Thyroid gland (tissue), 4 donors: ENCODE measurements at regions not wholly inside any gene's neighbourhood (a gene's known extent, or its start where the extent isn't known, plus 50 kb on each side); places are given as distances from the start of the nearest gene placed in this dataset.

Source experiments
- DNase-seq, 2 donors: peaks; one replicate each; pipeline ENCODE4 v3.0.0-alpha.2; 2019
- H3K27ac ChIP-seq, 3 donors: fragments of 200-600 bp; sonication (generic); 1 replicate in 2 of 3; 2 replicates in 1 of 3; pipeline ENCODE4 v1.5.1; 2016 to 2019; ENCODE audit warnings: mild to moderate bottlenecking in 1 of 3, moderate library complexity in 1 of 3
- H3K27me3 ChIP-seq: fragments of 200-600 bp; sonication (generic); one replicate; pipeline ENCODE4 v1.5.1; 2019
- H3K36me3 ChIP-seq, 2 donors: fragments of 200-600 bp; sonication (generic); one replicate each; pipeline ENCODE4 v1.5.1; 2016 to 2019
- H3K4me1 ChIP-seq, 2 donors: fragments of 200-600 bp; sonication (generic); one replicate each; pipeline ENCODE4 v1.5.1; 2017 to 2019
- H3K4me3 ChIP-seq, 3 donors: fragments of 200-600 bp; sonication (generic); replicated peaks in 1 of 3; 1 replicate in 2 of 3; 2 replicates in 1 of 3; pipeline ENCODE4 v1.5.1; 2016; ENCODE audit warnings: mild to moderate bottlenecking in 1 of 3
- H3K9me3 ChIP-seq: fragments of 200-600 bp; sonication (generic); one replicate; pipeline ENCODE4 v1.5.1; 2017
- POLR2A ChIP-seq, 2 donors: fragments of 450-650 bp; IDR thresholded peaks; one replicate each; pipeline ENCODE4 v1.6.1; 2017; ENCODE audit warnings: antibody characterized with exemption in 2 of 2, mild to moderate bottlenecking in 2 of 2, moderate library complexity in 1 of 2
- WGBS, 2 donors: methylation state at CpG; one replicate each; pipeline ENCODE4 v1.1.5; 2017; 5-methylcytosine and 5-hydroxymethylcytosine counted together
- intact Hi-C: fragments of 100-400 bp; cut with DNase I; formaldehyde crosslinking; loops from one replicate; pipeline ENCODE4 v1.15.1; 2023
- TF ChIP-seq, protein P1 (sequence below), 6 experiments: fragments of 200-600 bp in 3 of 6; fragments of 450-650 bp in 3 of 6; sonication (generic) in 3 of 6; IDR thresholded peaks; one replicate each; pipeline ENCODE4 v1.5.1; 2016 to 2019; ENCODE audit warnings: antibody characterized with exemption in 6 of 6, mild to moderate bottlenecking in 2 of 6, inconsistent platforms in 1 of 6, moderate library complexity in 1 of 6

DNA sequence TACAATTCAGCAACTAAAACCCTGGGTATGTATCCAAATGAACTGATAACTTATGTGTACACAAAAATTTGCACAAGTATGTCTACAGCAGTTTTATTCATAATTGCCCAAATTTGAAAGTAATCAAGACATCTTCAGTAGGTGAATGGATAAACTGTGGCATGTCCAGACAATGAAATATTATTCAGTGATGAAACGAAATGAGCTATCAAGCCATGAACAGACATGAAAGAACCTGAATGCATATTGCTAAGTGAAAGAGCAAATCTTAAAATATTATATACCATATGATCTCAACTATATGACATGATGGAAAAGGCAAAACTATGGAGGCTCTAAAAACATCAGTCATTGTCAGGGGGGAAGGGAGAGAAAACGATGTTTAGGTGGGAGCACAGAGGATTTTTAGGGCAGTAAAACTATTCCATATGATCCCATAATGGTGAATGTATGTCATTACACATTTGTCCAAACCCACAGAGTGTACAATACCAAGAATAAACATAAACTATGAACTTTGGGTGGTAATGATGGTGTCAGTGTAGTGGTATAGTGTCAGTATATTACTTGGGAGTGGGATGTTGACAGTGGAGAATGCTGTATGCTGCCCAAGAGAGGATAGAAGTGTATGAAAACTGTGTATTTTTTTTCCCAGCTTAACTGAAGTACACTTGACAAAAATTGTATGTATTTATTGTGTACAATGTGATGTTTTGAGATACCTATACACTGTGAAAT lies 92.8 kb upstream of the PPP2R5A start:
- Histone ChIP-seq H3K27ac (no peak overlapping the region), H3K9me3 (no peaks in the 10 kb centered on the region), H3K4me1 (peaks cover 0 to 3% of the 10 kb centered on the region in 2 donors), H3K4me3 (no peak overlapping the region), H3K27me3 (no peaks in the 10 kb centered on the region), H3K36me3 (no peaks in the 10 kb centered on the region)
- TF ChIP-seq, protein P1, sequence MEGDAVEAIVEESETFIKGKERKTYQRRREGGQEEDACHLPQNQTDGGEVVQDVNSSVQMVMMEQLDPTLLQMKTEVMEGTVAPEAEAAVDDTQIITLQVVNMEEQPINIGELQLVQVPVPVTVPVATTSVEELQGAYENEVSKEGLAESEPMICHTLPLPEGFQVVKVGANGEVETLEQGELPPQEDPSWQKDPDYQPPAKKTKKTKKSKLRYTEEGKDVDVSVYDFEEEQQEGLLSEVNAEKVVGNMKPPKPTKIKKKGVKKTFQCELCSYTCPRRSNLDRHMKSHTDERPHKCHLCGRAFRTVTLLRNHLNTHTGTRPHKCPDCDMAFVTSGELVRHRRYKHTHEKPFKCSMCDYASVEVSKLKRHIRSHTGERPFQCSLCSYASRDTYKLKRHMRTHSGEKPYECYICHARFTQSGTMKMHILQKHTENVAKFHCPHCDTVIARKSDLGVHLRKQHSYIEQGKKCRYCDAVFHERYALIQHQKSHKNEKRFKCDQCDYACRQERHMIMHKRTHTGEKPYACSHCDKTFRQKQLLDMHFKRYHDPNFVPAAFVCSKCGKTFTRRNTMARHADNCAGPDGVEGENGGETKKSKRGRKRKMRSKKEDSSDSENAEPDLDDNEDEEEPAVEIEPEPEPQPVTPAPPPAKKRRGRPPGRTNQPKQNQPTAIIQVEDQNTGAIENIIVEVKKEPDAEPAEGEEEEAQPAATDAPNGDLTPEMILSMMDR (IDR thresholded peaks at IDR 0.05) = no peak
- TF ChIP-seq POLR2A (IDR thresholded peaks at IDR 0.05) = no peak
- intact Hi-C loops = no loop called here
- WGBS, 2 donors = 46 to 93% methylated on average over 2 of the region's 2 CpGs
- DNase-seq = no peak

DNA sequence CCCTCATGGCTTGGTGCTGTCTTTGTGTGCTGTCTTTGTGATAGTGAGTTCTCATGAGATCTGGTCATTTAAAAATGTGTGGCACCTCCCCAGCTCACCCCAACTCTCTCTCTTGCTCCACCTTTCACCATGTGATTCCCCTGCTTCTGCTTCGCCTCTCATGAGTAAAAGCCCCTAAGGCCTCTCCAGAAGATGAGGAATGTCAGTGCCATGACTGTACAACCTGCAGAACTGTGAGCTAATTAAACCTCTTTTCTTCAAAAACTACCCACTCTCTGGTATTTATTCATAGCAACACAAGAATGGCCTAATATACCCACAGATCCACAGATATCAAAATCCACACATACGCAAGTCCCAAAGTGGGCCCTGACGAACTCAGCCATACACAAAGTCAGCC lies 88.9 kb upstream of the PPP2R5A start:
- TF ChIP-seq, protein P1 (IDR thresholded peaks at IDR 0.05) = no peak
- TF ChIP-seq POLR2A (IDR thresholded peaks at IDR 0.05) = no peak
- no peak for DNase-seq
- no peak overlapping the region for H3K4me3 ChIP-seq
- 97 to 100% methylated on average over 3 of the region's 3 CpGs for WGBS, 2 donors
- H3K27ac ChIP-seq = no peak overlapping the region
- H3K4me1 ChIP-seq = no peaks in the 10 kb centered on the region
- H3K36me3 ChIP-seq = no peaks in the 10 kb centered on the region
- intact Hi-C loops = no loop called here
- no peaks in the 10 kb centered on the region for H3K27me3 ChIP-seq
- H3K9me3 ChIP-seq = no peaks in the 10 kb centered on the region

DNA sequence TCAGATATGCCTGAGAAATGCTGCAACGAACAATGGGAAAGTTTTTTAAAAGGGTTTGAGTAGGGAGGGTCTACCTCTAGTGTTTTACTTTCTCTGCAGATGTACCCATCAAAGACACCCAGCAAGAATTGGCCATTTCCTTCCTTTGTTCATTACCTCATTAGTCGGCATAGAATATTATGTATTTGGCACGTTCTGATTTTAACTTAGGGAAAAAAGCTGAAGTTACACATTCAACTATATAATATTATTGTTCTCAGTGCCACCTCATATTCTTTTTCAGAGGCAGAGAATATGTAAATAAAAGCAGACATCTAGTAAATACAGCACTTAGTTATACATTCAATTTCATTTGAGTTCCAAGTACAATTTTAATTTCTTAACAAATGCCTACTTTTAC lies 83.7 kb upstream of the PPP2R5A start:
- no peaks in the 10 kb centered on the region for H3K36me3 ChIP-seq
- no peak overlapping the region for H3K27ac ChIP-seq
- TF ChIP-seq, protein P1 (IDR thresholded peaks at IDR 0.05) = no peak
- TF ChIP-seq POLR2A (IDR thresholded peaks at IDR 0.05) = no peak
- no peaks in the 10 kb centered on the region for H3K27me3 ChIP-seq
- no peaks in the 10 kb centered on the region for H3K9me3 ChIP-seq
- 70 to 79% methylated on average over 3 of the region's 3 CpGs for WGBS, 2 donors
- peaks cover 0 to 3% of the 10 kb centered on the region in 2 donors for H3K4me1 ChIP-seq
- intact Hi-C loops = no loop called here
- DNase-seq = no peak
- no peak overlapping the region for H3K4me3 ChIP-seq

DNA sequence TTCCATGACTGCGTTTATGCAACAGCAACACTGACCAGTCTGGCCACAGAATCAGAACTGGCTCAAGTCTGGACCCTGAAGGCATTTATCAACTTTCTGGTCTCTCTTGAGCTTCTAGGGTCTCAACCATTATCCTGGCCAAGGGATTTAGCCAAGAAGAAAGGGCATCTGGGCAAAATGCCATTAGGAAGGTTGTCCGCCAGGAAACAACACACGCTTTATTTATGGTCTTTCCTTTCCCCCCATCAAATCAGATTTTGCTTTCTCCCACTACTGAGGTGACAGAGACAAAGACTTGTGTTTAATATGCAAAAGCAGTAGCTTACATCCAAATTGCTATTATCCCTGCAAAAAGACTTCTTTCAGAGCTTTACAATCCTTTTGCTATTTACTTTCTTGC lies 81.6 kb upstream of the PPP2R5A start:
- no peak overlapping the region for H3K27ac ChIP-seq
- DNase-seq = no peak
- H3K4me1 ChIP-seq = peaks cover 0 to 3% of the 10 kb centered on the region in 2 donors
- H3K4me3 ChIP-seq = no peak overlapping the region
- H3K9me3 ChIP-seq = no peaks in the 10 kb centered on the region
- no peaks in the 10 kb centered on the region for H3K36me3 ChIP-seq
- intact Hi-C loops = no loop called here
- H3K27me3 ChIP-seq = no peaks in the 10 kb centered on the region
- TF ChIP-seq POLR2A (IDR thresholded peaks at IDR 0.05) = no peak
- TF ChIP-seq, protein P1 (IDR thresholded peaks at IDR 0.05) = no peak
- WGBS, 2 donors = 78 to 80% methylated on average over 3 of the region's 3 CpGs

DNA sequence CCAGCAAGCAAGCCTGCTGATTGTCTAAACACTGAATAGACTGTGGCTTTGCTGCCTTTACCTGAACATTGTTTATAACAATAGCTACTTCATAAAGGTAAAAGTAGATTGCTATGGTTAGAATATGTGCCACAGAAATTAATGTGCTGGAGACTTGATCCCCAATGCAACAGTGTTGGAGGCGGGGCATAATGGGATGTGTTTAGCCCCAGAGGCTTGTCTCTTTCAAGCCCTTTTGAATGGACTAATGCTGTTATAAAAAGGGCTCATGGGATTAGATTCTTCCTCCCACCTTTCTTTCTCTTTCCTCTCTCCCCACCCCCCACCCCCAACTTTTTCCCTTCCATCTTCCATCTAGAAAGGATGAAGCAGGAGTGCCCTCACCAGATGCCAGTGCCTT lies 80.2 kb upstream of the PPP2R5A start:
- no peak for TF ChIP-seq POLR2A (IDR thresholded peaks at IDR 0.05)
- TF ChIP-seq, protein P1 (IDR thresholded peaks at IDR 0.05) = no peak
- Histone ChIP-seq H3K4me1 (peaks cover 0 to 3% of the 10 kb centered on the region in 2 donors), H3K27me3 (no peaks in the 10 kb centered on the region), H3K27ac (no peak overlapping the region), H3K4me3 (no peak overlapping the region), H3K9me3 (no peaks in the 10 kb centered on the region), H3K36me3 (no peaks in the 10 kb centered on the region)
- intact Hi-C loops = no loop called here
- WGBS, 2 donors = 89 to 95% methylated on average over 1 of the region's 1 CpG
- DNase-seq = no peak
